ENCODE measurements at regions not wholly inside any gene's neighbourhood (a gene's known extent, or its start where the extent isn't known, plus 50 kb on each side); places are given as distances from the start of the nearest gene placed in this dataset.

- no peak overlapping the region for H3K4me3 ChIP-seq
- H3K9me3 ChIP-seq (ENCODE audit: insufficient read depth, low read depth) = no peaks in the 10 kb centered on the region
- DNase-seq = no peak
- no peaks in the 10 kb centered on the region for H3K4me1 ChIP-seq (replicated peaks; ENCODE audit: insufficient read depth)
- no peaks in the 10 kb centered on the region for H3K79me2 ChIP-seq (ENCODE audit: low read depth)
- CTCF ChIA-PET = no interaction called here
- no peak overlapping the region for H2AFZ ChIP-seq
- H3K27ac ChIP-seq = no peak overlapping the region
- H3K4me2 ChIP-seq = no peak overlapping the region
- H4K20me1 ChIP-seq (ENCODE audit: insufficient read depth) = no peaks in the 10 kb centered on the region
- no peak for TF ChIP-seq CTCF (conservative IDR thresholded peaks at IDR 0.05)
- no peak for TF ChIP-seq EZH2 (IDR thresholded peaks at IDR 0.05; ENCODE audit: low read depth)
- BruUV-seq (replicated peaks) = no TSS peak
- intact Hi-C loops (cut with micrococcal nuclease; ENCODE audit: unreplicated experiment) = no loop called here
- no peaks in the 10 kb centered on the region for H3F3A ChIP-seq (ENCODE audit: insufficient read depth, low read depth)
- no peaks in the 10 kb centered on the region for H3K9me2 ChIP-seq (ENCODE audit: insufficient read depth)
- POLR2A ChIA-PET (ENCODE audit: unreplicated experiment) = no interaction called here
- no peaks in the 10 kb centered on the region for H3K36me3 ChIP-seq (ENCODE audit: low read depth)
- H3K27me3 ChIP-seq (ENCODE audit: insufficient read depth, low read depth) = no peaks in the 10 kb centered on the region
These were observed 196.2 kb downstream of the TUSC7 start for GRCh38 chr3:116905794-116906193.

- no peaks in the 10 kb centered on the region for H3F3A ChIP-seq (ENCODE audit: insufficient read depth, low read depth)
- no peaks in the 10 kb centered on the region for H3K9me2 ChIP-seq (ENCODE audit: insufficient read depth)
- CTCF ChIA-PET = no interaction called here
- no peak overlapping the region for H3K4me2 ChIP-seq
- H3K79me2 ChIP-seq (ENCODE audit: low read depth) = no peaks in the 10 kb centered on the region
- BruUV-seq (replicated peaks) = no TSS peak
- no peaks in the 10 kb centered on the region for H3K4me1 ChIP-seq (replicated peaks; ENCODE audit: insufficient read depth)
- H2AFZ ChIP-seq = no peak overlapping the region
- no peak for DNase-seq
- POLR2A ChIA-PET (ENCODE audit: unreplicated experiment) = no interaction called here
- H4K20me1 ChIP-seq (ENCODE audit: insufficient read depth) = no peaks in the 10 kb centered on the region
- no peaks in the 10 kb centered on the region for H3K36me3 ChIP-seq (ENCODE audit: low read depth)
- no peak for TF ChIP-seq EZH2 (IDR thresholded peaks at IDR 0.05; ENCODE audit: low read depth)
- TF ChIP-seq CTCF (conservative IDR thresholded peaks at IDR 0.05) = no peak
- no peaks in the 10 kb centered on the region for H3K27me3 ChIP-seq (ENCODE audit: insufficient read depth, low read depth)
- no peaks in the 10 kb centered on the region for H3K9me3 ChIP-seq (ENCODE audit: insufficient read depth, low read depth)
- H3K4me3 ChIP-seq = no peak overlapping the region
- intact Hi-C loops (cut with micrococcal nuclease; ENCODE audit: unreplicated experiment) = no loop called here
- H3K27ac ChIP-seq = no peak overlapping the region
These were observed 202.5 kb downstream of the TUSC7 start for GRCh38 chr3:116912116-116912515.

GRCh38 chr3:116914004-116914403 is 204.4 kb downstream of the TUSC7 start:
- Histone ChIP-seq H3F3A (ENCODE audit: insufficient read depth, low read depth) (no peaks in the 10 kb centered on the region), H3K27me3 (ENCODE audit: insufficient read depth, low read depth) (no peaks in the 10 kb centered on the region), H3K9me2 (ENCODE audit: insufficient read depth) (no peaks in the 10 kb centered on the region), H3K9me3 (ENCODE audit: insufficient read depth, low read depth) (no peaks in the 10 kb centered on the region), H3K4me3 (no peak overlapping the region), H2AFZ (no peak overlapping the region), H3K27ac (no peak overlapping the region), H4K20me1 (ENCODE audit: insufficient read depth) (no peaks in the 10 kb centered on the region), H3K4me2 (no peak overlapping the region), H3K79me2 (ENCODE audit: low read depth) (no peaks in the 10 kb centered on the region), H3K4me1 (replicated peaks; ENCODE audit: insufficient read depth) (no peaks in the 10 kb centered on the region), H3K36me3 (ENCODE audit: low read depth) (no peaks in the 10 kb centered on the region)
- TF ChIP-seq CTCF (conservative IDR thresholded peaks at IDR 0.05) (no peak), EZH2 (IDR thresholded peaks at IDR 0.05; ENCODE audit: low read depth) (no peak)
- no TSS peak for BruUV-seq (replicated peaks)
- ChIA-PET POLR2A (ENCODE audit: unreplicated experiment) (interaction anchor here (0.7 kb wide), 1 partner anchor 26 kb away, joined by 5 read pairs; no protein-coding TSS in a partner anchor), CTCF (no interaction called here)
- intact Hi-C loops (cut with micrococcal nuclease; ENCODE audit: unreplicated experiment) = no loop called here
- no peak for DNase-seq

Data from PC-9 (cell line).